ENCODE measurements at regions not wholly inside any gene's neighbourhood (a gene's known extent, or its start where the extent isn't known, plus 50 kb on each side); places are given as distances from the start of the nearest gene placed in this dataset.

DNA sequence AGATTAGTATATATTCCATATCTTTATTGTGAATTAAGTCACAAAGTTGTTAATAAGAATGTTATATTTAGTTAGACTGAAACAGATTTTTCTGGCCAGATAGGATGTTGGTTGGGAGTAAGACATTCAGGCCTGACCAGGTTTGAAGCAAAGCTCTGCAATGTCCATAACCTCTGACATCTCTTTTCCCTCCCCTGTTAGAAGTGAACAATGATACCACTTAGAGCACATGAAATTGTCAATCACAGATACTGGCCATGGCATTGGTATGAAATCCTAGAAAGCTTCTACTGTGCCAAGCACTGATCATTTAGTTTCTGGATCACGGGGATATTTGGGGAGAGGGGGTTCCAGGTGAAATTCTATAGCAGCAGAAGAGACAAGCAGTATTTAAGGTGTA, 1455.1 kb upstream of the CDH9 start:
- Histone ChIP-seq H3K27ac (ENCODE audit: low read depth, low read length) (no peak overlapping the region), H3K9me3 (ENCODE audit: control insufficient read depth, insufficient read depth, low read length) (no peaks in the 10 kb centered on the region), H3K27me3 (ENCODE audit: control insufficient read depth, insufficient read depth, low read length) (no peaks in the 10 kb centered on the region), H3K4me3 (ENCODE audit: low read depth, low read length) (no peak overlapping the region), H3K4me1 (ENCODE audit: control insufficient read depth, insufficient read depth, low read length) (no peaks in the 10 kb centered on the region), H3K36me3 (ENCODE audit: control insufficient read depth, insufficient read depth, low read length) (no peaks in the 10 kb centered on the region)
- no CpG with 5 or more reads among the region's 1 CpG for WGBS (ENCODE audit: insufficient coverage)
- DNase-seq (ENCODE audit: low read depth in 4 of 6, low spot score in 6 of 6) = no peak

DNA sequence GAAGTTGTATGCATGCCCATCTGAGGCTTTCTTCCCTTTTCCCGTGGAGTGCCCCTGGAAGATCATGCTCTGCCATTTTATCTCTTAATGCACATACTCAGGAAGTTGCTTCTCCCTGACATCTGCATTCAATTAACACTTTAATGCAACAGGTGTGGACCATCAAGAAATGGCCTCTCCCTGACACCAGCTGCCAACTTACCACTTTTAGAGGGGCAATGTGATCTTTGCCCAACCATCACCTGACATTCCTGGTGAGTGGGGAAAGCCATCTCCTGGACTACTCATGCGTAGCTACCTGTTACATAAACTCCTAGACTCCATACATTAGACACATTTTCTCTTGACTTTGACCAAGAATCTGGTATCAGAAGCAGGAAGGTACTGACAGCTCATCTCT, 1450.4 kb upstream of the CDH9 start:
- 97% methylated on average over 2 of the region's 2 CpGs for WGBS (ENCODE audit: insufficient coverage)

DNA sequence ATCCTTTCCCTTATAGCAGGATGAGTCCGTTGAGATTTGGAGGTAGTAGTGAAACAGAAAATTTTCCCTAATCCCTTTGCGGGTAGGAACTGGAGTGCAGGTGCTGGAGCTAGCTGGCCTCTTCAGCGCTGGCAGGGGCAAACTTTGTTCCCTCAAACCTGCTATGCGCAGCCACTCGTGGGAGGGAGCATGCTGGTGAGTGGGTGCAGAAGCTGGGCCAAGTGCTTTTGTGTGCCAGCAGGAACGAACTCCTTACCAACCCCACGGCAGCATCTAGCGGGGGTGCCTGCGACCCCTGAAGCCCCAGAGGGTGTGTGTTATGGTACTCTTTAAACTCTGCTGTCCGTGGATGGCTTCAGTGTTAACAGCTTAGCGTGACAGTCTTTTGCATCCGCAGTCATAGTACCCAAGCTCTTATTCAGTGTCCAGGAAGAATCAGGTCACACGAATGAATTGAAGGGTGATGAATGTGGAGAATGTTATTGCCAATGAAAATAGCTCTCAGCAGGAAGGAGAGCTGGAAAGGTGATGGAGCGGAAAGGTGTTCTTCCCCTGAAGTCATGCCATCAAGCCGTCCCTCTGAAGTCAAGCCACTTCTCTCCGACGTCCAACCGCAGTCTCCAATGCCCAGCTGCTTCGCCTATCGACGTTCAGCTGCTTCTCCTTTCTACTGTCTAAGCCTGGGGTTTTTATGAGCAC, 1445.1 kb upstream of the CDH9 start:
- WGBS (ENCODE audit: insufficient coverage) = 86% methylated on average over 13 of the region's 21 CpGs
- H3K27me3 ChIP-seq (ENCODE audit: control insufficient read depth, insufficient read depth, low read length) = no peaks in the 10 kb centered on the region
- no peaks in the 10 kb centered on the region for H3K36me3 ChIP-seq (ENCODE audit: control insufficient read depth, insufficient read depth, low read length)
- H3K4me1 ChIP-seq (ENCODE audit: control insufficient read depth, insufficient read depth, low read length) = no peaks in the 10 kb centered on the region
- no peak for DNase-seq (ENCODE audit: low read depth in 4 of 6, low spot score in 6 of 6)
- H3K27ac ChIP-seq (ENCODE audit: low read depth, low read length) = no peak overlapping the region
- no peak overlapping the region for H3K4me3 ChIP-seq (ENCODE audit: low read depth, low read length)
- no peaks in the 10 kb centered on the region for H3K9me3 ChIP-seq (ENCODE audit: control insufficient read depth, insufficient read depth, low read length)

More for the DNA sequence above, 1450.4 kb upstream of the CDH9 start:
- no peak for DNase-seq (ENCODE audit: low read depth in 4 of 6, low spot score in 6 of 6)
- Histone ChIP-seq H3K9me3 (ENCODE audit: control insufficient read depth, insufficient read depth, low read length) (no peaks in the 10 kb centered on the region), H3K4me3 (ENCODE audit: low read depth, low read length) (no peak overlapping the region), H3K4me1 (ENCODE audit: control insufficient read depth, insufficient read depth, low read length) (no peaks in the 10 kb centered on the region), H3K36me3 (ENCODE audit: control insufficient read depth, insufficient read depth, low read length) (no peaks in the 10 kb centered on the region), H3K27ac (ENCODE audit: low read depth, low read length) (no peak overlapping the region), H3K27me3 (ENCODE audit: control insufficient read depth, insufficient read depth, low read length) (no peaks in the 10 kb centered on the region)

DNA sequence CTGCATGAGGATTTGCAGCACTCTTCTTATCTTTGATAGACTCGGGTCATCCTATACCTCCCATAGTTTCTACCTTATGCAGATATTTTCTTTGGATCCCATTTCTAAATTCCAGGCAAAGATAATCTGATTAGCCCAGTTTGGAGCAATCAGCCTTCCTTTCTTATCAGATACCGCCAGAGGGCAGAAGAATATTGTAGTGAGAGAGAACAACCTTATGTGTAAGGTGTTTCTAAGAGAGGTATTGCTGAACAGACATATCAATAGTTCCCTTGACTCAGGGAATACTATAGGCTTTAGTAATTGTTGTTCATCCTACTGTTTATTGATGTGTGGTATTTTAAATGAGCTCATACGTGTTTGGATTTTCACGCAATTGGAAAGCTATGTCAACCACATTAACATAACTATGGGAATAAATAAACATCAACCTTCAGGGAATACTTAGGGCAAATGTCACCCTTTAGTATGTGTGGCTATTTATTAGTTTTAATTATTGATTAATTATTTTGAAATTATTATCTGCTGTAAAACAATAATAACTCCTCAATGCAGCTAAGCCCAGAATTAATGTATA, 1435.2 kb upstream of the CDH9 start:
- Histone ChIP-seq H3K27ac (ENCODE audit: low read depth, low read length) (no peak overlapping the region), H3K36me3 (ENCODE audit: control insufficient read depth, insufficient read depth, low read length) (no peaks in the 10 kb centered on the region), H3K9me3 (ENCODE audit: control insufficient read depth, insufficient read depth, low read length) (no peaks in the 10 kb centered on the region), H3K4me3 (ENCODE audit: low read depth, low read length) (no peak overlapping the region), H3K4me1 (ENCODE audit: control insufficient read depth, insufficient read depth, low read length) (no peaks in the 10 kb centered on the region), H3K27me3 (ENCODE audit: control insufficient read depth, insufficient read depth, low read length) (no peaks in the 10 kb centered on the region)
- 57% methylated on average over 1 of the region's 4 CpGs for WGBS (ENCODE audit: insufficient coverage)
- DNase-seq (ENCODE audit: low read depth in 4 of 6, low spot score in 6 of 6) = peak in 1 of 6 donors; percentile 32

DNA sequence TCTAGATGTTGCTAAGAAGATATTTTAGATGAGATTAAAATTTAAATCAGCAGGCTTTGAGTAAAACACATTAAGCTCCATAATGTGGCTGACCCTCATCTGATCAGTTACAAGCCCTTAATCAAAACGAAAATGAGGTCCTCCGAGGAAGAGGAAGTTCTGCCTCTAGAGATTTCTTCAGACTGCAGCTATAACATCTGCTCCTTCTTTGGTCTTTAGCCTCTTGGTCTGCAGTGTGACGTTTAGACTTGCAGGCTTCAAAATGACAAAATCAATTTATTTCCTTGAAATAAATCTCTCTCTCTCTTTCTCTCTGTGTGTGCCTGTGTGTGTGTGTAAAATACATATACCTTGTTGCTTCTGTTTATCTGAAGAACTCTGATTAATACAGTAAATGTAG, 1429.8 kb upstream of the CDH9 start:
- DNase-seq (ENCODE audit: low read depth in 4 of 6, low spot score in 6 of 6) = peak in 1 of 6 donors; percentile 16

DNA sequence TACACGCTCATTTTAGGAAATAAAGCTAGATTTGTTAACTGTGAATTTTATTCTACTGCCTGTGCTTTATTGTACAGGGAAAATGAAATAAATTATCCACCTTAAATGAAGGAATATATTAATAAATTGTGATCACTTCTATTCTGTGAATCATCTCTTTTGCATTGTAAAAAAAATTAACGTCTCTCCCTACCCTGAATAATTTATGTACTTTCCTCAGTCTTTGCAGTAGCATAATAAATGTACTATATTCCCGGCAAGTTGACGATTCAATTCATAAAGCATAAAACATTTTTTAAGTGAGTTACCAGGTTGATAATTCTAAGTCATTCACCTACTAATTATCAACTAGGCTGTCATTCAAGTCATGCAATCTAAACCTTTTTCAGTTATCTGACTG, 1425.3 kb upstream of the CDH9 start:
- Histone ChIP-seq H3K36me3 (ENCODE audit: control insufficient read depth, insufficient read depth, low read length) (no peaks in the 10 kb centered on the region), H3K27me3 (ENCODE audit: control insufficient read depth, insufficient read depth, low read length) (no peaks in the 10 kb centered on the region), H3K27ac (ENCODE audit: low read depth, low read length) (no peak overlapping the region), H3K4me3 (ENCODE audit: low read depth, low read length) (no peak overlapping the region), H3K4me1 (ENCODE audit: control insufficient read depth, insufficient read depth, low read length) (no peaks in the 10 kb centered on the region), H3K9me3 (ENCODE audit: control insufficient read depth, insufficient read depth, low read length) (no peaks in the 10 kb centered on the region)
- WGBS (ENCODE audit: insufficient coverage) = no CpG with 5 or more reads among the region's 4 CpGs
- DNase-seq (ENCODE audit: low read depth in 4 of 6, low spot score in 6 of 6) = peak in 1 of 6 donors; percentile 8

More for the DNA sequence above, 1429.8 kb upstream of the CDH9 start:
- Histone ChIP-seq H3K27me3 (ENCODE audit: control insufficient read depth, insufficient read depth, low read length) (no peaks in the 10 kb centered on the region), H3K36me3 (ENCODE audit: control insufficient read depth, insufficient read depth, low read length) (no peaks in the 10 kb centered on the region), H3K4me3 (ENCODE audit: low read depth, low read length) (no peak overlapping the region), H3K4me1 (ENCODE audit: control insufficient read depth, insufficient read depth, low read length) (no peaks in the 10 kb centered on the region), H3K9me3 (ENCODE audit: control insufficient read depth, insufficient read depth, low read length) (no peaks in the 10 kb centered on the region), H3K27ac (ENCODE audit: low read depth, low read length) (no peak overlapping the region)
- WGBS (ENCODE audit: insufficient coverage) = 45% methylated on average over 2 of the region's 3 CpGs

DNA sequence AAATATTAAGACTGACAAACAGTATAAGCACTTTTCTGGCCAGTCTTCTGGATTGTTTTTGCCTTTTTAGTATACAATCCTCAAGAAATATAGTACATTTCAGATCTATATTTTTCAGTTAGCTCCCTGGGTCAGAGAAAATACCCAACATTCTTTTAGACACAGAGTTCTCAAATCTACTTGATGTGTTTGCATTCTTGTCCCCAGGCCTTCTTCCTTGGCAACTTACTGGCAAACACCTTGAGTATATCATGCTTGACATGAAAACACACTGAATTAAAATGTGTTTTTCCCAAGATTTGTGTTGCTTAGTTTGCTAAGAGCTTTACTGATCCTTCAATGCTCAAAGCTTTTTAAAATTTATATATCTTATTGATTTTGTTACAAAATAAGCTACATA, 1413.1 kb upstream of the CDH9 start:
- no peak overlapping the region for H3K27ac ChIP-seq (ENCODE audit: low read depth, low read length)
- H3K36me3 ChIP-seq (ENCODE audit: control insufficient read depth, insufficient read depth, low read length) = no peaks in the 10 kb centered on the region
- H3K27me3 ChIP-seq (ENCODE audit: control insufficient read depth, insufficient read depth, low read length) = no peaks in the 10 kb centered on the region
- no peaks in the 10 kb centered on the region for H3K4me1 ChIP-seq (ENCODE audit: control insufficient read depth, insufficient read depth, low read length)
- DNase-seq (ENCODE audit: low read depth in 4 of 6, low spot score in 6 of 6) = no peak
- no peaks in the 10 kb centered on the region for H3K9me3 ChIP-seq (ENCODE audit: control insufficient read depth, insufficient read depth, low read length)
- H3K4me3 ChIP-seq (ENCODE audit: low read depth, low read length) = no peak overlapping the region

DNA sequence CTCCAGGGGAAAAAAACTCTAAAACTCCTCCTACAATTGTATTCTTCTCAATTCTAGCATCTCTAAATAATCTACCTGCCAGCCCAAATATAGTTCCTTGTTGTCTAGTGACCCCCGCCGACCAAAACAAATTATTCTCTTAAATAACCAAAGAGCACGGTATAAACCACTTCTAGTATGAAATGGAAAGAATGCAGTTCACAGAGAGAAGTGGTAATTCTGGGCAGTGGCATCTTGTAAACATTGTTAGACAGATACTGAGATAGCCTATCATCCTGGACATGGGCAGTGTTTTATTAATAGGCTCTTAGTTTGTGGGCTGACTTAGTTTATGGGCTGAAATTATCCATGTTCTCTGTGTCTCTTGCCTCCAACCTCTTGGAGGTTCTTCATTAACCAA, 1412.6 kb upstream of the CDH9 start:
- H3K4me3 ChIP-seq (ENCODE audit: low read depth, low read length) = no peak overlapping the region
- no peak overlapping the region for H3K27ac ChIP-seq (ENCODE audit: low read depth, low read length)
- peaks cover 3% of the 10 kb centered on the region for H3K9me3 ChIP-seq (ENCODE audit: control insufficient read depth, insufficient read depth, low read length)
- DNase-seq (ENCODE audit: low read depth in 4 of 6, low spot score in 6 of 6) = no peak
- H3K4me1 ChIP-seq (ENCODE audit: control insufficient read depth, insufficient read depth, low read length) = no peaks in the 10 kb centered on the region
- H3K36me3 ChIP-seq (ENCODE audit: control insufficient read depth, insufficient read depth, low read length) = no peaks in the 10 kb centered on the region
- H3K27me3 ChIP-seq (ENCODE audit: control insufficient read depth, insufficient read depth, low read length) = no peaks in the 10 kb centered on the region
- no CpG with 5 or more reads among the region's 3 CpGs for WGBS (ENCODE audit: insufficient coverage)

DNA sequence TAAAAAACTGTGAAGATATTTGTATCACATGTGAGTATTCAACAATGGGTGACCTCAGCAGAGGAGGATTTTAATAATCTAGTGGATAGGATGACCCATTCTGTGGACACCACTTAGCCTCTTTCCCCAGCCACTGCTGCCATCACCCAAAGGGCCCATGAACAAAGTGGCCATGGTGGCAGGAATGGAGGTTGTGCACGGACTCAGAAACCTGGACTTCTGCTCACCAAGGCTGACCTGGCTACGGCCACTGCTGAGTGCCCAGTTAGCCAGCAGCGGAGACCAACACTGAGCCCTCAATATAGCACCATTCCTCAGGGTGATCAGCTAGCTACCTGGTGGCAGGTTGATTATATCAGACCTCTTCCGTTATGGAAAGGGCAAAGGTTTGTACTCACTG, 1410.4 kb upstream of the CDH9 start:
- DNase-seq (ENCODE audit: low read depth in 4 of 6, low spot score in 6 of 6) = no peak
- no peaks in the 10 kb centered on the region for H3K27me3 ChIP-seq (ENCODE audit: control insufficient read depth, insufficient read depth, low read length)
- no peaks in the 10 kb centered on the region for H3K36me3 ChIP-seq (ENCODE audit: control insufficient read depth, insufficient read depth, low read length)
- H3K27ac ChIP-seq (ENCODE audit: low read depth, low read length) = no peak overlapping the region
- H3K4me3 ChIP-seq (ENCODE audit: low read depth, low read length) = no peak overlapping the region
- WGBS (ENCODE audit: insufficient coverage) = 75% methylated on average over 4 of the region's 4 CpGs
- H3K9me3 ChIP-seq (ENCODE audit: control insufficient read depth, insufficient read depth, low read length) = peaks cover 9% of the 10 kb centered on the region
- no peaks in the 10 kb centered on the region for H3K4me1 ChIP-seq (ENCODE audit: control insufficient read depth, insufficient read depth, low read length)

DNA sequence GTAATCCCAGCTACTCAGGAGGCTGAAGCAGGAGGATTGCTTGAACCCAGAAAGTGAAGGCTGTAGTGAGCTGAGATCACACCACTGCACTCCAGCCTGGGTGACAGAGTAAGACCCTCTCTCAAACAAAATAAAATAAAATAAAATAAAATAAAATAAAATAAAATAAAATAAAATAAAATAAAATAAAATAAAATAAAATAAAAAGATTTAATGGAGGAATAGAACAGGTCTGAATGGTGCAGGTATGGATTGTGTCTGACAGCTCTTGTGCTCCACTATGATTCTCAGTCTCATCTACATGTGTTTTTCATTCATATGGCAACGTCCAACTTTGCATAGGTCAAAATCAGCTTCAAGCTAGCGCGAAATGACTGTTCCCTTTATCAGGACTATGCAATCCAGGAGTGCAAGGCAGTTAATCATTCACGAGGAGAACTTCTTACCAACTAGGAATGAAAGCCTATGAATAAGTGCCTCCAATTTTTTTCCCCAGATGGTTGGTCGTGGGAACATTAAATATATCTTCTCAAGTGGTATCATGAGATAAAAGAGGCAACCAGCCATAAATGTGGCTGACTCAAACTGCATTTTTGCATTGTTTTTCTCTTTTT, 1392.3 kb upstream of the CDH9 start:
- WGBS (ENCODE audit: insufficient coverage) = no CpG with 5 or more reads among the region's 5 CpGs
- DNase-seq (ENCODE audit: low read depth in 4 of 6, low spot score in 6 of 6) = no peak
- no peaks in the 10 kb centered on the region for H3K9me3 ChIP-seq (ENCODE audit: control insufficient read depth, insufficient read depth, low read length)
- H3K27me3 ChIP-seq (ENCODE audit: control insufficient read depth, insufficient read depth, low read length) = no peaks in the 10 kb centered on the region
- H3K27ac ChIP-seq (ENCODE audit: low read depth, low read length) = no peak overlapping the region
- H3K4me3 ChIP-seq (ENCODE audit: low read depth, low read length) = no peak overlapping the region
- H3K4me1 ChIP-seq (ENCODE audit: control insufficient read depth, insufficient read depth, low read length) = no peaks in the 10 kb centered on the region
- H3K36me3 ChIP-seq (ENCODE audit: control insufficient read depth, insufficient read depth, low read length) = no peaks in the 10 kb centered on the region

Measured in spinal cord (tissue), 9 donors.